Stimulated activated naive CD8-positive, alpha-beta T cell treated with anti-CD3 and anti-CD28 coated beads, Interleukin-15, Interleukin-2, amounts not matched to agents 100 ng/mL and 50 ng/mL, for 24 hours (primary cell): ENCODE measurements at regions not wholly inside any gene's neighbourhood (a gene's known extent, or its start where the extent isn't known, plus 50 kb on each side); places are given as distances from the start of the nearest gene placed in this dataset.

Experiments used
- H3K27ac Mint-ChIP-seq: one replicate; pipeline ENCODE4 v1.8.0; 2021; ENCODE audit warnings: mild to moderate bottlenecking, mixed read lengths
- H3K27me3 Mint-ChIP-seq: one replicate; pipeline ENCODE4 v1.8.0; 2021; ENCODE audit warnings: mixed read lengths
- H3K36me3 Mint-ChIP-seq: one replicate; pipeline ENCODE4 v1.8.0; 2021; ENCODE audit warnings: low read depth, mixed read lengths
- H3K4me1 Mint-ChIP-seq: one replicate; pipeline ENCODE4 v1.8.0; 2021; ENCODE audit warnings: low read depth, mixed read lengths
- H3K4me3 Mint-ChIP-seq: one replicate; pipeline ENCODE4 v1.8.0; 2021; ENCODE audit warnings: mild to moderate bottlenecking, mixed read lengths
- H3K9me3 Mint-ChIP-seq: one replicate; pipeline ENCODE4 v1.8.0; 2021; ENCODE audit warnings: mixed read lengths

DNA sequence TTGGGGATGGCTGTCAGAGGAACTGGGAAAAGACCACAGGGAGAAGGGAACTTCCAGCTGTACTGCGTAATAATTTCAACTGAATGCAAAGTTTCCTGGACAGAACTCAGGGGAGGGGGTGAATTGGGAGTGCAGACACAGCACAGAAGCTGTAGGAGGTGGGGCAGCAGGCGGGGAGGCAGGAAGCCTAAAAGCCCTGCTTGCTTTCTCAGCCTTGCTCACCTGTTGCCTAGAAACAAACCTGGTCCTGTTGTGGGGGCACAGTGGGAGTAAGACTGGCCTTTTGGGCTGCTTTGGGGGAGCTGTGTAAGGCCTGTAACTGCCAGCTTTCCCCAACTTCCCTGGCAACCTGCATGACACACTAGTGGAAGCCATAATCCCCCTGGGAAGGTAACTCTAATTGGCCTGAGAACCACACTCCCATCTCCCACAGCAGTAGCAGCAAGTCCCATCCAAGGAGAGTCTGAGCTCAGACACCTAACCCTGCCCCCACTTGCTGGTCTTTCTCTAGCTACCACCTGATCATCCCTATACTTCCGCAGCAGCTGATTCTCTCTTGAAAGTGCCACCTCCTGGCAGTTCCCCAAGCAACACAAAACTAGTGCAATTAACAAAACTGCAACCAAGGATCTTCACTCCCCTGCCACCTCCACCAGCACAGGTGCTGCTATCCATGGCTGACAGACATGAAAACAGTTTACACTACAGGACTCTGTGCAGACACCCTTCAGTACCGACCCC is 1239.3 kb downstream of the SORCS1 start:
- no peak overlapping the region for H3K4me3 Mint-ChIP-seq
- peaks cover 8% of the 10 kb centered on the region for H3K9me3 Mint-ChIP-seq
- no peak overlapping the region for H3K27ac Mint-ChIP-seq
- no peaks in the 10 kb centered on the region for H3K4me1 Mint-ChIP-seq
- H3K36me3 Mint-ChIP-seq: no peaks in the 10 kb centered on the region
- no peaks in the 10 kb centered on the region for H3K27me3 Mint-ChIP-seq

DNA sequence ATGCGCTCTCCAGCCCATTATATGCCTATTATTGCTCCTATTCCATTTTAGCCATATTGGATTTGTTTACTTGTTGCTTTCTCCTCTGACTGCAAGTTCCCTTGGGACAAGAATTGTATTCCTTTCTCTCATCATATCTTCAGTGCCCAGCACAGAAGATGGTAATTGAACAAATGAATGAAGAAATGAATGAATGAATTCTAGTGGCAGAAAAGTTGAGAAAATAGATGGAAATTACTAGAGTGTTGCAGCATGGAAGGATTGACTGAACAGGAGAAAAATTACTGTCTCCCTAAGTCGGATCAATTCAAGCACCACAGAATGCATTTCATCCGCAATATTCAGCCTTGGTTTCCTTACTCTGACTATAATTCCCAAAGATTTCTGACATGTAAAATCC is 1243.2 kb downstream of the SORCS1 start:
- Mint-ChIP-seq H3K27ac (no peak overlapping the region), H3K36me3 (no peaks in the 10 kb centered on the region), H3K27me3 (no peaks in the 10 kb centered on the region), H3K4me1 (no peaks in the 10 kb centered on the region), H3K4me3 (no peak overlapping the region), H3K9me3 (peaks cover 9% of the 10 kb centered on the region)

DNA sequence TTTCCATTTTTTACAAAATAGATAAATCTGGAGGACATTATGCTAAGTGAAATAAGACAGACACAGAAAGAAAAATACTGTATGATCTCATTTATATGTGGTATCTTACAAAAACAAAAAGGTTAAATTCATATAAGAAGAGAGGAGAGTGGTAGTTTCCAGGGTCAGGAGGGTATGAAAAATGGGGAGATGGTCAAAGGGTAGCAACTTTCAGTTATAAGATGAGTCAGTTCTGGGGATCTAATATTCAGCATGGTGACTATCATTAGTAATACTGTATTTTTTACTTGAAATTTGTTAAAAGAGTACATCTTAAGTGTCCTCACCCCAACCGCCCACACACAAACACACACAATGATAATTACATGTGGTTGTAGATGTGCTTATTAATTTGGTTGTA is 1250.1 kb downstream of the SORCS1 start:
- Mint-ChIP-seq H3K36me3 (no peaks in the 10 kb centered on the region), H3K4me1 (no peaks in the 10 kb centered on the region), H3K27me3 (no peaks in the 10 kb centered on the region), H3K9me3 (peaks cover 14% of the 10 kb centered on the region), H3K27ac (no peak overlapping the region), H3K4me3 (no peak overlapping the region)

DNA sequence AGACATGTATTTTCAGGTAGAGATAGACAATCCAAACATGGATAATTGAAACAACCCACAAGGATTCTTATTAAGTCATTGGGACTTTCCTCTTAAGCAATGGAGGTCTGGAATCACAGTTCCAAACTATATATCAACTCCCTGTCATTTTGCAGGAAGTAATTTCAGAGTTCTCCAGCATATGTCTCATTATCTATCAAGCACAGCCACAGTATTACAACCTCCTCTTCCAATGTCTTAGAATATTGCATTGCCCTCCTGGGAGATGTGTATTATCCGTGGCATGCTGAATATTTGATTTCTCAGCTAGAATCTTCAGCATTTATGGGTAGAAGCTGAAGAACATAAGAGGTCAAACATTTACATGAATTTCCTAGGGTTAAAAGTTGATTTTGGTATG is 1255.8 kb downstream of the SORCS1 start:
- peaks cover under 1% of the 10 kb centered on the region for H3K9me3 Mint-ChIP-seq
- H3K27me3 Mint-ChIP-seq: no peaks in the 10 kb centered on the region
- H3K4me1 Mint-ChIP-seq: no peaks in the 10 kb centered on the region
- H3K4me3 Mint-ChIP-seq: no peak overlapping the region
- H3K27ac Mint-ChIP-seq: no peak overlapping the region
- H3K36me3 Mint-ChIP-seq: no peaks in the 10 kb centered on the region

DNA sequence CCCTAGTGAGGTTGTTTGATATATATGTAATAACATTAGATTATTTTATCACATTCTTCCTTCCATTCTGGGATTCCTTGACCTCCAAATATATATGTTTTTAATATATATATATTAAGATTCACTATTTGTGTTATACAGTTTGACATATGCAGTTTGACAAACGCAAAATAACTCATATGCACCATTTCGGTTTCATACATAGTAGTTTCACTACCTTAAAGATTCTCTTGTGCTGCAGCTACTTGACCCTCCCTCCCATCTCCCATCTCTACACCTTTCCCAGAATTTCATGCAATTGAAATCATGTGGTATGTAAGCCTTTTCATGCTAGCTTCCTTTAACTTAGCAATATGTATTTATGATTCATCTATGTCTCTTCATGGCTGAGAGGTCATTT is 1244.4 kb downstream of the SORCS3 start:
- H3K4me3 Mint-ChIP-seq: no peak overlapping the region
- H3K27ac Mint-ChIP-seq: no peak overlapping the region
- H3K4me1 Mint-ChIP-seq: no peaks in the 10 kb centered on the region
- H3K9me3 Mint-ChIP-seq: peaks cover 13% of the 10 kb centered on the region
- H3K36me3 Mint-ChIP-seq: no peaks in the 10 kb centered on the region
- no peaks in the 10 kb centered on the region for H3K27me3 Mint-ChIP-seq

DNA sequence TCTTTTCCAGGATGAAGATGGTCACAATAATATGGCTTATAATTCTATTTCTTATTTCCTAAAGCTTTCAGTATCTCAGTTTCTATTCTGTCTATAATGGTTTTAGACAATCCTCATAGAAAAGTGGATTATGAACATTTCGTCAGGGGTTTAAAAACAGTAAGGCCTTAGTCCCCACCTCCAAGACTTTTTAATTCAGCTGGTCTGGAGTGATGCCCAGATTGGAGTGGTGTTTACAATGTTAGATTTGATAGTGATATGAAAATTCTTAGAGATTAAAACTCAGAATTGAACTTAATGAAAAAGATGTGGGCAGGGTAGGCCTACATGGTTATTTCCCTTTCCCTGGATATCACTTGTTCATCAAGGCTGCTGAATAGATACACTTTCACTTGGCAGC is 1238.3 kb downstream of the SORCS3 start:
- H3K36me3 Mint-ChIP-seq: no peaks in the 10 kb centered on the region
- H3K9me3 Mint-ChIP-seq: no peaks in the 10 kb centered on the region
- H3K27me3 Mint-ChIP-seq: no peaks in the 10 kb centered on the region
- H3K27ac Mint-ChIP-seq: no peak overlapping the region
- H3K4me3 Mint-ChIP-seq: no peak overlapping the region
- no peaks in the 10 kb centered on the region for H3K4me1 Mint-ChIP-seq

DNA sequence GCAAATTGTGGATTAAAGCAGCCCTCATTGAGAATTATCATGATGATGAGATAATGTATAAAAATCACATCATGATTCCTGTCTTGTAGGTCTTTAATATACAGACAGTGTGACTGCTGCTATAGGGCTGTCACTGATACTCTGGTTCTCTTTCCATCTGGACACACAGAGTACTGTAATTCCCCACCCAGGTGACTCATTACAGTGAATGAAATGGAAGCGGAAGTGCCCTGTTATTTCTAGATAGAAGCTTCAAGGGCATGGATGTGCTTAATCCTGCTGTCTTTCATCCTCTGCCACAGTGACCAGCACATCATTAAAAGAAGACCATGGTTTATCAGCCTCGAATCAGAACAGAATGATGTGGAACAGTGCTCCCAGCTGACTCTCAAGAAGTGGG is 1234.0 kb downstream of the SORCS3 start:
- no peaks in the 10 kb centered on the region for H3K27me3 Mint-ChIP-seq
- no peak overlapping the region for H3K27ac Mint-ChIP-seq
- H3K4me1 Mint-ChIP-seq: no peaks in the 10 kb centered on the region
- H3K9me3 Mint-ChIP-seq: no peaks in the 10 kb centered on the region
- no peaks in the 10 kb centered on the region for H3K36me3 Mint-ChIP-seq
- H3K4me3 Mint-ChIP-seq: no peak overlapping the region

DNA sequence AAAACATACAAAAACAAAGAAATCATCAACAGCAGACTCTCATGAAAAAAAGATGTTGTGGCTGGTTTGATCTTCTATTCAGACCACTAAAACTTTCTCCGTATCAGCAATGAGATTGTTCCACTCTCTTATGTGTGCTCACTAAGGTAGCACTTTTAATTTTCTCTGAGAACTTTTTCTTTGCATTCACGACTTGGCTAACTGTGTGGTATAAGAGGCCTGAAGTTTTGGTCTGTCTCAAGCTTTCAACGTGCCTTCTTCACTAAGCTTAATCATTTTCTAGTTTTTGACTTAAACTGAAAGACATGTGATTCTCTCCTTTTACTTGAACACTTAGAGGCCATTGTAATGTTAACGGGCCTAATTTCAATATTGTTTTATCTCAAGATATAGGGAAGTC is 1231.6 kb downstream of the SORCS3 start:
- H3K4me3 Mint-ChIP-seq: no peak overlapping the region
- no peaks in the 10 kb centered on the region for H3K27me3 Mint-ChIP-seq
- H3K4me1 Mint-ChIP-seq: no peaks in the 10 kb centered on the region
- H3K9me3 Mint-ChIP-seq: no peaks in the 10 kb centered on the region
- no peaks in the 10 kb centered on the region for H3K36me3 Mint-ChIP-seq
- H3K27ac Mint-ChIP-seq: no peak overlapping the region

DNA sequence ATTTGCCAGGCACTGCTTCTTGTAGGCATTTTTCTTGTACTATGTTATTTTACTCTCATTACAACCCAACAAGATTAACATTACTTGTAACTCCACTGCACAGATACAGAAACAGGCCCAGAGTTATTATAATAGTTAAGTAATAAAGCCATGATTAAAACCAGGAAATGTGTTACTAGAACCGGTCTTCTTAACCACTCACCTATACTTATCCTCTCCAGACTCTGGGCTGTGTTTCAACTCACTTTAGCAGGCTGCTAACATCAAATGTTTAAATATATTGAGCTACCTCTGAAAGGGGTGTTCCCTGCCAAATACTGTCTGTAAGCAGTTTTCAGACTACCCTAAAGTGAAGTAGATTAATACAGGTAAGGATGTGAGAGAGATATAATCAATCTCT is 1227.8 kb downstream of the SORCS3 start:
- Mint-ChIP-seq H3K4me3 (no peak overlapping the region), H3K4me1 (no peaks in the 10 kb centered on the region), H3K27me3 (no peaks in the 10 kb centered on the region), H3K36me3 (no peaks in the 10 kb centered on the region), H3K9me3 (no peaks in the 10 kb centered on the region), H3K27ac (no peak overlapping the region)

DNA sequence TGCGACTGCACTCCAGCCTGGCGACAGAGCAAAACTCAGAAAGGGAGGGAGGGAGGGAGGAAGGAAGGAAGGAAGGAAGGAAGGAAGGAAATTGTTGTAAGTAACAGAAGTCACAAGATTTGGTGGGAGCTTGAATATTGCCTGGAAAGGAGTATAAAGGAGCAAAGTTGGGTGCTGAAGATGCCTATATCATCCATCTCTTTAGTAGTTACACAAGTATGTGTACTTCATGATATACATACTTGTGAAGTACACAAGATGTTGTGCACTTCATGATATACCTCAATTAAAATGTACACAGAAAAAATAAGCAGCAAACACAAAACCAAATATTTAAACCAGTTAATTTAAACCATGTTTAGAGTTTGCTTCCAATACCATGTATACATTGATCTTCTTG is 1223.8 kb downstream of the SORCS3 start:
- Mint-ChIP-seq H3K9me3 (no peaks in the 10 kb centered on the region), H3K4me1 (no peaks in the 10 kb centered on the region), H3K4me3 (no peak overlapping the region)

DNA sequence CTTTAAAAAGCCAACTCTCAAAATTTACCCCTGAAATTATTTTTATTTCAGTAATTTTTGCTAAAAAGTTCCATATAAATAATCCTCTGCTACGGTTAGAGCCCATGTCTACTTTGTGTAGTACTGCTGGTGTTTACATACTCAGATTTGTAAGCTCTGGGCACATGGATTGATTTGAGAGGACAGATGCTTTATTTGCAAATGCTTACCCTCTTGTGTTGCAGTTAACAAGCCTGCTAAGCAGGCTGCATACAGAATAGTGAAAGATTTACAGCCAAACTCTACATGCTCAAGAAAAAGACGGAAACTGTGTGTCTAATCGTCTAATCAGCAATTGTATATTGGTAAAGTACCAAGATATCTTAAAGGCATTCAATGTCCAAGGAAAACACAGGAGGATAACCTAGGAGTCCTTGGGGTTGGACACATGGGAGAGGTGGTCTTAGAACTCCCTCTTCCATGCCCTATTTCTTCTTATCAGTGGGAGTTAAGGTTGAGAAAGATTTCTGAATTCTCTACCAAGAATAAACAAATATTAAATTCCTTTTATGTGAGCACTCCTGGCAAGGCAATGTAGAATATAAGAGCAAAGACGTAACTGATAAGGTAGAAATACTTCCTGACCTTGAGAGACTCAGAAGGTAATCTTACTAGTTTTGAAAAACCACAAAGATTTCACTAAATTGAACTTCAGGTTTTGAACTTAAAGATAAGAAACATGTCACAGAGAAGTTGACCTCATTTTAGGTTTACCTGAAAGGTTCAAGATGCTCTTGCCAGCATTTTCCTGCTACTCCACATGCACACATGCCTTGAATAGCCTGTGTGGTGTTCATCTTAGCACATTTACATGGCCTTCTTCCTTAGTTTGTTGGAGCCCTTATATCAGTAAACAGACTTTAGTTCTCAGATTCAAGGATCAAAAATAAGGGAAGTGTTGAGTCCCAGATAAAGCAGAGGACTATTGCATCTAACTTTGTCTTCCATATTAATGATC is 1216.5 kb downstream of the SORCS3 start:
- no peaks in the 10 kb centered on the region for H3K36me3 Mint-ChIP-seq
- no peak overlapping the region for H3K4me3 Mint-ChIP-seq
- H3K27me3 Mint-ChIP-seq: no peaks in the 10 kb centered on the region
- no peak overlapping the region for H3K27ac Mint-ChIP-seq
- no peaks in the 10 kb centered on the region for H3K4me1 Mint-ChIP-seq
- no peaks in the 10 kb centered on the region for H3K9me3 Mint-ChIP-seq

More for the DNA sequence above, 1223.8 kb downstream of the SORCS3 start:
- no peak overlapping the region for H3K27ac Mint-ChIP-seq
- H3K27me3 Mint-ChIP-seq: no peaks in the 10 kb centered on the region
- no peaks in the 10 kb centered on the region for H3K36me3 Mint-ChIP-seq

DNA sequence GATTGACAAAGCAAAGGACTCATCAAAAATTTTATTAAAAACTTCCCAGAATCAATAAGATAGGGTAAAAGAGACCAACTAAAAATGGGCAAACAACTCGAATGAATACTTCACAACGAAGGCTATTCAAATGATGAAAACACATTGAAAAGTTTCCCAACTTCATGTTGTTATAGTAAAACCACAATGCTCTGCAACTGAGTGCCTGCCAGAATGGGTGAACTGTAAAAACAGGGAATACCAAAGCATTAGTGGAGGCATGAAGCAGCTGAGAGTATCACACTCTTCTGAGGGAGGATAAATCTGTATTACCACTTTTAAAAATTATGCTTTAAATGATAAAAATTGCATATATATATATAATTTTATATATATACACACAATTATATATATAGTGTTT is 1214.7 kb downstream of the SORCS3 start:
- Mint-ChIP-seq H3K9me3 (no peaks in the 10 kb centered on the region), H3K27ac (no peak overlapping the region), H3K27me3 (no peaks in the 10 kb centered on the region), H3K4me1 (no peaks in the 10 kb centered on the region), H3K36me3 (no peaks in the 10 kb centered on the region), H3K4me3 (no peak overlapping the region)

DNA sequence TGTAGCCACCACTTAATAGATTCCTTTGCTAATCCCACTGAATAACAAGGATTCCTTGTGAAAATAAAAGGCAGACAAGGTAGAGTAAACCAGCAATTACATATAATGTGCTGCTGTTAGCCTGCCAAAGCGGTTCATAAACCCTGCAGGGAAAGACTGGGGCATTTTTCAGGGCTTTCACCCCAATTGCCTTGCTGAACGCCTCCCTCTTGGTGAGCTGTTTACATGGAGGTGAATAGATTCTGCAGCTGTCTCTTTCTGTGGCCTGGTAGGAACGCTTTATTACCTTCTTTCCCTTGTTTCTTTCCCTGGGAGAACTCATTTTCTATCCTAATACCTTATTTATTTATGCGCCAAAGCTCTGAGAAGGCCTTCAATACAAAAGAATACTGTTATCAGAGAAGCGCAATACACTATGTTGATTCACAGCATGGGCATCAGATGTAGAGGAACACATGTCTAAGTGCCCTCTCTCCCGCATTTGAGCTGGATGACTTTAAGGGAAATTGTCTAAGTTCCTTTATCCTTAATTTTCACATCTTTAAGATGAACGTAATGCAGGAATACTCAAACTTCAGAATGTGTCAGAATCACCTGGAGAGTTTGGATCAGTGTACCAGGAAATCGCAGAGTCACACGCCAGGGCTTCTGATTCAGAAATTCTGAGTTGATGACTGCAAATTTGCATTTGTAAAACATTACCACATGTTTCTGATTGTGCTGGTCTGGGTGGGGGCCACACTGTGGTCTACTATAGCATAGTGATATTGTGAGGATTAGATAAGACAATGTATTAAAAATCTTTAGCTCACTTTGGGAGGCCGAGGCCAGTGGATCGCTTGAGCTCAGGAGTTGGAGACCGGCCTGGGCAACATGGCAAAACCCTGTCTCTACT is 1203.8 kb downstream of the SORCS3 start:
- Mint-ChIP-seq H3K36me3 (no peaks in the 10 kb centered on the region), H3K27me3 (no peaks in the 10 kb centered on the region), H3K4me1 (peaks cover 8% of the 10 kb centered on the region), H3K4me3 (no peak overlapping the region), H3K27ac (no peak overlapping the region), H3K9me3 (no peaks in the 10 kb centered on the region)

DNA sequence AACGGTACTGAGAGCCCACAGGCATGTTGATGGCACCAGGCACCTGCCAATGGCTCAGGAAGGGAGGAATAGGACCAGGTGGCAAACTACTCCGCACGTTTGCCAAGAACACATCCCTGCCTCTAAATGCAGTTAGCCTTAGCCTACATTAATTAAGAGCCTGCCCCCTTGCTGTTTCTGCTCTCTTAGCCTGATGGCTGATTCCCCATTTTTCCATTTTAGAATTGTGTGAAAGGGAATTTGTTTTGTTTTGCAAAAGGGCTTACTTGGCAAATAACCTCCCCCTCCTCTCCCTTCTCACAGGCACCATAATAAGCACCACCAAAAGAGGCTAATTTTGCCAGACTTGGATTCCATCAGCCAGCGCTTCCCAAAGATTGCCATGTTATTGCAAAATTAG is 1203.2 kb downstream of the SORCS3 start:
- no peak overlapping the region for H3K27ac Mint-ChIP-seq
- no peak overlapping the region for H3K4me3 Mint-ChIP-seq
- no peaks in the 10 kb centered on the region for H3K9me3 Mint-ChIP-seq
- peaks cover 8% of the 10 kb centered on the region for H3K4me1 Mint-ChIP-seq
- H3K27me3 Mint-ChIP-seq: no peaks in the 10 kb centered on the region
- no peaks in the 10 kb centered on the region for H3K36me3 Mint-ChIP-seq

DNA sequence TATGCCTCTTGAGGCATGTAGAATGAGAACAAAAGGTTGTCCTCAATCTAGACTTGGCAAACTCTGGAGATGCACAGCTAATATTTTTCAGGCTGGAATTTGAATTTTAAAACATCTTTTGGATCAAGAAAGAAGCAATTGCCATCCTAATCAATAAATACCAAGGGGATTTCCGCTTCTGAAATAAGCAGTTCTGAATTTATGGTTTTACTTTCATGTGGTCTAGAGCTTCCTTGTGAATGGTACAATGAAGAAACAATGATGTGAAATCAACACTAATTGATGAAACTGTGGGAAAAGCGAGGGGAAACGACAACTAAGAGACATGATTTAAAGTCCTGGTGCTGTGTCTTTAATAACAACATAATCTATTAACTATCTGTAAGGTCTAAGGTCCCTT is 1202.7 kb downstream of the SORCS3 start:
- H3K27ac Mint-ChIP-seq: no peak overlapping the region
- H3K9me3 Mint-ChIP-seq: no peaks in the 10 kb centered on the region
- H3K4me3 Mint-ChIP-seq: no peak overlapping the region
- H3K27me3 Mint-ChIP-seq: no peaks in the 10 kb centered on the region
- peaks cover 9% of the 10 kb centered on the region for H3K4me1 Mint-ChIP-seq
- H3K36me3 Mint-ChIP-seq: no peaks in the 10 kb centered on the region
